HG03575 (cell line): ENCODE measurements at regions not wholly inside any gene's neighbourhood (a gene's known extent, or its start where the extent isn't known, plus 50 kb on each side); places are given as distances from the start of the nearest gene placed in this dataset.
"Not testable (repeated sequence)": the region's sequence is repeated elsewhere in the genome, so short reads cannot be mapped to it uniquely, and the experiment has no call there.

Source experiments
- ATAC-seq: cut with Tn5 transposase; IDR thresholded peaks from one replicate; pipeline ENCODE4 v1.9.1; 2021; ENCODE audit not compliant: unreplicated experiment, insufficient number of reproducible peaks, low FRiP score; ENCODE audit errors: extremely low read depth

GRCh38 chr18:27378431-27379095, 193.5 kb upstream of the CHST9 start:
- ATAC-seq = no peak

- no peak for ATAC-seq
Measured at GRCh38 chr18:27377251-27377650, 192.1 kb upstream of the CHST9 start.

- no peak for ATAC-seq
Measured at GRCh38 chr18:27372386-27372785, 187.3 kb upstream of the CHST9 start.

GRCh38 chr18:27366665-27367064, 181.6 kb upstream of the CHST9 start:
- no peak for ATAC-seq

GRCh38 chr18:27366151-27366550, 181.0 kb upstream of the CHST9 start:
- ATAC-seq = no peak

GRCh38 chr18:27363872-27364271, 178.8 kb upstream of the CHST9 start:
- no peak for ATAC-seq

GRCh38 chr18:27361477-27361876, 176.4 kb upstream of the CHST9 start:
- no peak for ATAC-seq

GRCh38 chr18:27355308-27355707, 170.2 kb upstream of the CHST9 start:
- no peak for ATAC-seq

GRCh38 chr18:27353273-27353672, 168.2 kb upstream of the CHST9 start:
- ATAC-seq = no peak

GRCh38 chr18:27349284-27349882, 164.3 kb upstream of the CHST9 start:
- no peak for ATAC-seq

GRCh38 chr18:27331606-27332005, 146.5 kb upstream of the CHST9 start:
- ATAC-seq = no peak

GRCh38 chr18:27314996-27315395, 129.9 kb upstream of the CHST9 start:
- no peak for ATAC-seq

GRCh38 chr18:27313678-27314077, 128.6 kb upstream of the CHST9 start:
- ATAC-seq = no peak

GRCh38 chr18:27312853-27313252, 127.7 kb upstream of the CHST9 start:
- ATAC-seq = no peak

- ATAC-seq = no peak
Measured at GRCh38 chr18:27312153-27312552, 127.0 kb upstream of the CHST9 start.

GRCh38 chr18:27311114-27311513, 126.0 kb upstream of the CHST9 start:
- ATAC-seq = no peak

- no peak for ATAC-seq
Measured at GRCh38 chr18:27301615-27302378, 116.7 kb upstream of the CHST9 start.

GRCh38 chr18:27298214-27298804, 113.2 kb upstream of the CHST9 start:
- no peak for ATAC-seq

- not testable (repeated sequence) for ATAC-seq
Measured at GRCh38 chr18:27285973-27286562, 101.0 kb upstream of the CHST9 start.
